Stimulated activated CD8-positive, alpha-beta memory T cell treated with anti-CD3 and anti-CD28 coated beads, Interleukin-12 subunit alpha, Interleukin-12 subunit beta, amount 100 ng/mL, for 4 hours (primary cell): ENCODE measurements at regions not wholly inside any gene's neighbourhood (a gene's known extent, or its start where the extent isn't known, plus 50 kb on each side); places are given as distances from the start of the nearest gene placed in this dataset.
"Not testable (repeated sequence)": the region's sequence is repeated elsewhere in the genome, so short reads cannot be mapped to it uniquely, and the experiment has no call there.

Experiments used
- DNase-seq: peaks from one replicate; pipeline ENCODE4 v3.0.0-alpha.2; 2020; ENCODE audit warnings: low read depth

- DNase-seq: no peak
Measured at GRCh38 chr2:57180678-57181077, 865.9 kb upstream of the VRK2 start.

- no peak for DNase-seq
Measured at GRCh38 chr2:57181315-57182038, 865.1 kb upstream of the VRK2 start.

- DNase-seq: no peak
Measured at GRCh38 chr2:57182916-57183315, 863.7 kb upstream of the VRK2 start.

- DNase-seq: no peak
Measured at GRCh38 chr2:57185568-57185967, 861.0 kb upstream of the VRK2 start.

GRCh38 chr2:57190007-57190406, 856.6 kb upstream of the VRK2 start:
- DNase-seq: no peak

GRCh38 chr2:57199663-57200062, 846.9 kb upstream of the VRK2 start:
- no peak for DNase-seq

GRCh38 chr2:57204364-57204763, 842.2 kb upstream of the VRK2 start:
- DNase-seq: no peak

- no peak for DNase-seq
Measured at GRCh38 chr2:57205241-57205640, 841.4 kb upstream of the VRK2 start.

GRCh38 chr2:57207191-57207590, 839.4 kb upstream of the VRK2 start:
- DNase-seq: no peak

GRCh38 chr2:57209799-57210198, 836.8 kb upstream of the VRK2 start:
- DNase-seq: no peak

GRCh38 chr2:57210855-57211254, 835.8 kb upstream of the VRK2 start:
- DNase-seq: no peak

- DNase-seq: no peak
Measured at GRCh38 chr2:57217013-57217412, 829.6 kb upstream of the VRK2 start.

- DNase-seq: no peak
Measured at GRCh38 chr2:57218206-57218605, 828.4 kb upstream of the VRK2 start.

- not testable (repeated sequence) for DNase-seq
Measured at GRCh38 chr2:57229706-57230105, 816.9 kb upstream of the VRK2 start.

GRCh38 chr2:57232341-57232740, 814.3 kb upstream of the VRK2 start:
- DNase-seq: not testable (repeated sequence)

GRCh38 chr2:57251495-57251894, 795.1 kb upstream of the VRK2 start:
- DNase-seq: not testable (repeated sequence)

- not testable (repeated sequence) for DNase-seq
Measured at GRCh38 chr2:57276408-57276807, 770.2 kb upstream of the VRK2 start.

GRCh38 chr2:57278451-57278850, 768.2 kb upstream of the VRK2 start:
- no peak for DNase-seq

- no peak for DNase-seq
Measured at GRCh38 chr2:57291209-57291608, 755.4 kb upstream of the VRK2 start.

GRCh38 chr2:57296795-57297517, 749.6 kb upstream of the VRK2 start:
- no peak for DNase-seq

GRCh38 chr2:57313678-57314077, 732.9 kb upstream of the VRK2 start:
- no peak for DNase-seq

GRCh38 chr2:57314682-57315081, 731.9 kb upstream of the VRK2 start:
- DNase-seq: no peak

GRCh38 chr2:57330447-57330846, 716.2 kb upstream of the VRK2 start:
- DNase-seq: no peak

GRCh38 chr2:57333221-57333620, 713.4 kb upstream of the VRK2 start:
- no peak for DNase-seq
